ENCODE measurements at regions not wholly inside any gene's neighbourhood (a gene's known extent, or its start where the extent isn't known, plus 50 kb on each side); places are given as distances from the start of the nearest gene placed in this dataset.

- Histone ChIP-seq H3K27ac (ENCODE audit: extremely low read depth, low read depth, low read length) (no peak overlapping the region), H3K9me3 (ENCODE audit: control insufficient read depth, insufficient read depth, low read depth, low read length) (no peaks in the 10 kb centered on the region), H3K4me1 (ENCODE audit: control insufficient read depth, insufficient read depth, low read length) (no peaks in the 10 kb centered on the region), H3K4me3 (ENCODE audit: low read depth, low read length) (no peak overlapping the region), H3K36me3 (ENCODE audit: control insufficient read depth in 2 of 2, insufficient read depth in 1 of 2, low read length in 2 of 2) (no peaks in the 10 kb centered on the region)
- TF ChIP-seq ZNF571 (tag by site-specific recombination; IDR thresholded peaks at IDR 0.05) (no peak), TSHZ1 (tag by site-specific recombination; IDR thresholded peaks at IDR 0.05; ENCODE audit: borderline replicate concordance) (no peak), ZNF391 (tag by site-specific recombination; IDR thresholded peaks at IDR 0.05; ENCODE audit: borderline replicate concordance, low read depth) (no peak), ZNF214 (tag by site-specific recombination; IDR thresholded peaks at IDR 0.05; ENCODE audit: borderline replicate concordance) (no peak), ZSCAN4 (tag by site-specific recombination; IDR thresholded peaks at IDR 0.05) (no peak)
- POLR2A ChIA-PET = no interaction called here
- CTCF ChIA-PET = no interaction called here
Measured at GRCh38 chr9:12305211-12305610, 388.0 kb upstream of the TYRP1 start.

GRCh38 chr9:12314589-12314988 is 378.6 kb upstream of the TYRP1 start:
- Histone ChIP-seq H3K27ac (ENCODE audit: extremely low read depth, low read depth, low read length) (no peak overlapping the region), H3K4me1 (ENCODE audit: control insufficient read depth, insufficient read depth, low read length) (no peaks in the 10 kb centered on the region), H3K4me3 (ENCODE audit: low read depth, low read length) (no peak overlapping the region), H3K9me3 (ENCODE audit: control insufficient read depth, insufficient read depth, low read depth, low read length) (no peaks in the 10 kb centered on the region), H3K36me3 (ENCODE audit: control insufficient read depth in 2 of 2, insufficient read depth in 1 of 2, low read length in 2 of 2) (no peaks in the 10 kb centered on the region)
- POLR2A ChIA-PET = no interaction called here
- TF ChIP-seq AEBP2 (tag by site-specific recombination; IDR thresholded peaks at IDR 0.05; ENCODE audit: borderline replicate concordance) (no peak), ZNF555 (tag by site-specific recombination; conservative IDR thresholded peaks at IDR 0.05) (no peak), ZNF214 (tag by site-specific recombination; IDR thresholded peaks at IDR 0.05; ENCODE audit: borderline replicate concordance) (no peak), ZNF560 (tag by site-specific recombination; IDR thresholded peaks at IDR 0.05; ENCODE audit: borderline replicate concordance) (no peak)
- CTCF ChIA-PET = interaction anchor here (0.6 kb wide), 1 partner anchor 33 kb away, joined by 4 read pairs; no protein-coding TSS in a partner anchor

GRCh38 chr9:12318732-12319685 is 374.2 kb upstream of the TYRP1 start:
- ChIA-PET CTCF (interaction anchor here (0.7 to 1.4 kb wide), 2 partner anchors 10 to 11 kb away, joined by 3 to 4 read pairs; no protein-coding TSS in a partner anchor), POLR2A (no interaction called here)
- Histone ChIP-seq H3K36me3 (ENCODE audit: control insufficient read depth in 2 of 2, insufficient read depth in 1 of 2, low read length in 2 of 2) (no peaks in the 10 kb centered on the region), H3K4me1 (ENCODE audit: control insufficient read depth, insufficient read depth, low read length) (no peaks in the 10 kb centered on the region), H3K27ac (ENCODE audit: extremely low read depth, low read depth, low read length) (no peak overlapping the region), H3K9me3 (ENCODE audit: control insufficient read depth, insufficient read depth, low read depth, low read length) (no peaks in the 10 kb centered on the region), H3K4me3 (ENCODE audit: low read depth, low read length) (no peak overlapping the region)
- TF ChIP-seq PBX3 (CRISPR knock-in tag; IDR thresholded peaks at IDR 0.05) (no peak), ZNF558 (tag by site-specific recombination; IDR thresholded peaks at IDR 0.05) (no peak), ZNF626 (tag by site-specific recombination; IDR thresholded peaks at IDR 0.05) (no peak), ATF2 (tag by site-specific recombination; IDR thresholded peaks at IDR 0.05; ENCODE audit: low read depth) (no peak), MYNN (tag by site-specific recombination; IDR thresholded peaks at IDR 0.05; ENCODE audit: borderline replicate concordance) (no peak)

All from HEK293 (cell line).